ENCODE measurements at regions not wholly inside any gene's neighbourhood (a gene's known extent, or its start where the extent isn't known, plus 50 kb on each side); places are given as distances from the start of the nearest gene placed in this dataset.

DNA sequence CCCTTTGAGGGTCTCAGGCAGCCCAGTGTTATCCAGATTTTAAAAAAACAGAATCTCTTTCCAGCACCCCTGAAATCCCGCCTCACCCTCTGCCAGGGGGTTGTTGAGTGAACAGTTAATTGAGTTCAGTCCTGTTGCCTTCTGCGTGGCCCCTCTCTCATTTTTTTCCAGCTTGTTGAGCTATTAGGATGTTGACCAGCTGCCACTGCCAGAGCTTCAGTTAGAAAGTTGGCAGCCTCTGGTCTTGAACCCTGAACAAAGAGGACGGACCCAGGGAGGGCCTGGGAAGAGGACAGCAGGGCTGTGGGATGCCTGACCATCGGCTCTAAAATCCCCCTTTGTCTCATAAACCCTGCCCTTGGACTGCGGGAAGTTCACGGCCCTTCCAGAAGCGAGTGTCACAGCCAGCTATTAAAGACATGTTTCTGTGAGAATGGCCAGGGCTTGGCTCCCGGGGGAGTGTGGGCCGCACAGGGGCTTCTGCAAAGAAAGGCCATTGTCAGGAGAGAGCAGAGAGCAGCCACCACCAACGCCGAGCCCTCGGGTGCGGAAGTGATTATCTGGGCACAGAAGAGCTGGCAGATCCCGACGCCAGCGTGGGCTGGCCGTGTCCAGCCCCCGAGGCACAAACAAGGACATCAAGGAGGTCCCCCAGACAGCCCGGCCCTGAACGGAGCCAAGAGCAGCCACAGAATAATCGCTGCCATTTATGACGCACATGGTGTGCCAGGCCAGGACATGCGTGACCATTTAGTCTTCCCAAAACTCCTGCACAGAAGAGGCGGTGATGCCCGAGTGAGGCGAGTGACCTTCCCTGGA is 189.0 kb downstream of the ANKRD60 start:
- no peak overlapping the region for H3K9ac ChIP-seq (ENCODE audit: low read length)
- peaks cover 29% of the 10 kb centered on the region for H3K27me3 ChIP-seq (ENCODE audit: low read depth, low read length)
- TF ChIP-seq, protein P1, sequence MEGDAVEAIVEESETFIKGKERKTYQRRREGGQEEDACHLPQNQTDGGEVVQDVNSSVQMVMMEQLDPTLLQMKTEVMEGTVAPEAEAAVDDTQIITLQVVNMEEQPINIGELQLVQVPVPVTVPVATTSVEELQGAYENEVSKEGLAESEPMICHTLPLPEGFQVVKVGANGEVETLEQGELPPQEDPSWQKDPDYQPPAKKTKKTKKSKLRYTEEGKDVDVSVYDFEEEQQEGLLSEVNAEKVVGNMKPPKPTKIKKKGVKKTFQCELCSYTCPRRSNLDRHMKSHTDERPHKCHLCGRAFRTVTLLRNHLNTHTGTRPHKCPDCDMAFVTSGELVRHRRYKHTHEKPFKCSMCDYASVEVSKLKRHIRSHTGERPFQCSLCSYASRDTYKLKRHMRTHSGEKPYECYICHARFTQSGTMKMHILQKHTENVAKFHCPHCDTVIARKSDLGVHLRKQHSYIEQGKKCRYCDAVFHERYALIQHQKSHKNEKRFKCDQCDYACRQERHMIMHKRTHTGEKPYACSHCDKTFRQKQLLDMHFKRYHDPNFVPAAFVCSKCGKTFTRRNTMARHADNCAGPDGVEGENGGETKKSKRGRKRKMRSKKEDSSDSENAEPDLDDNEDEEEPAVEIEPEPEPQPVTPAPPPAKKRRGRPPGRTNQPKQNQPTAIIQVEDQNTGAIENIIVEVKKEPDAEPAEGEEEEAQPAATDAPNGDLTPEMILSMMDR (IDR thresholded peaks at IDR 0.05; ENCODE audit: low read depth, low read length) = no peak
- no peak for TF ChIP-seq EZH2phosphoT487 (IDR thresholded peaks at IDR 0.05; ENCODE audit: low read depth)
- no peak overlapping the region for H2AFZ ChIP-seq (ENCODE audit: low read depth, low read length)
- H4K20me1 ChIP-seq (ENCODE audit: insufficient read depth, low read length) = no peaks in the 10 kb centered on the region
- no peaks in the 10 kb centered on the region for H3K79me2 ChIP-seq (ENCODE audit: low read length)
- H3K4me2 ChIP-seq (ENCODE audit: low read length) = no peak overlapping the region
- peaks cover 7% of the 10 kb centered on the region; the same call in 1 of the 2 replicates for H3K4me1 ChIP-seq (ENCODE audit: low read length)
- H3K9me3 ChIP-seq (ENCODE audit: insufficient read depth, low read length) = no peaks in the 10 kb centered on the region
- no peaks in the 10 kb centered on the region for H3K36me3 ChIP-seq (replicated peaks; ENCODE audit: low read depth, low read length)
- no peak overlapping the region for H3K4me3 ChIP-seq (ENCODE audit: low read length)
- H3K27ac ChIP-seq (ENCODE audit: low read length) = no peak overlapping the region

- TF ChIP-seq, protein P1 (IDR thresholded peaks at IDR 0.05; ENCODE audit: low read depth, low read length) = no peak
- no peak for TF ChIP-seq EZH2phosphoT487 (IDR thresholded peaks at IDR 0.05; ENCODE audit: low read depth)
- H3K9me3 ChIP-seq (ENCODE audit: insufficient read depth, low read length) = no peaks in the 10 kb centered on the region
- H3K9ac ChIP-seq (ENCODE audit: low read length) = no peak overlapping the region
- peaks cover 37% of the 10 kb centered on the region for H3K27me3 ChIP-seq (ENCODE audit: low read depth, low read length)
- H3K4me3 ChIP-seq (ENCODE audit: low read length) = no peak overlapping the region
- H2AFZ ChIP-seq (ENCODE audit: low read depth, low read length) = no peak overlapping the region
- H3K4me2 ChIP-seq (ENCODE audit: low read length) = no peak overlapping the region
- peaks cover 7% of the 10 kb centered on the region; the same call in 1 of the 2 replicates for H3K4me1 ChIP-seq (ENCODE audit: low read length)
- H3K27ac ChIP-seq (ENCODE audit: low read length) = no peak overlapping the region
- H4K20me1 ChIP-seq (ENCODE audit: insufficient read depth, low read length) = no peaks in the 10 kb centered on the region
- H3K79me2 ChIP-seq (ENCODE audit: low read length) = no peaks in the 10 kb centered on the region
- no peaks in the 10 kb centered on the region for H3K36me3 ChIP-seq (replicated peaks; ENCODE audit: low read depth, low read length)
These were observed 190.3 kb downstream of the ANKRD60 start for GRCh38 chr20:58038123-58038654.

GRCh38 chr20:58037631-58038030 is 190.8 kb downstream of the ANKRD60 start:
- Histone ChIP-seq H3K4me3 (ENCODE audit: low read length) (no peak overlapping the region), H3K4me2 (ENCODE audit: low read length) (no peak overlapping the region), H3K9me3 (ENCODE audit: insufficient read depth, low read length) (no peaks in the 10 kb centered on the region), H3K4me1 (ENCODE audit: low read length) (peaks cover under 1% of the 10 kb centered on the region; the same call in 1 of the 2 replicates), H3K36me3 (replicated peaks; ENCODE audit: low read depth, low read length) (no peaks in the 10 kb centered on the region), H2AFZ (ENCODE audit: low read depth, low read length) (no peak overlapping the region), H3K79me2 (ENCODE audit: low read length) (no peaks in the 10 kb centered on the region), H3K27me3 (ENCODE audit: low read depth, low read length) (peaks cover 42% of the 10 kb centered on the region), H4K20me1 (ENCODE audit: insufficient read depth, low read length) (no peaks in the 10 kb centered on the region), H3K27ac (ENCODE audit: low read length) (no peak overlapping the region), H3K9ac (ENCODE audit: low read length) (no peak overlapping the region)
- no peak for TF ChIP-seq EZH2phosphoT487 (IDR thresholded peaks at IDR 0.05; ENCODE audit: low read depth)
- TF ChIP-seq, protein P1 (IDR thresholded peaks at IDR 0.05; ENCODE audit: low read depth, low read length) = no peak

DNA sequence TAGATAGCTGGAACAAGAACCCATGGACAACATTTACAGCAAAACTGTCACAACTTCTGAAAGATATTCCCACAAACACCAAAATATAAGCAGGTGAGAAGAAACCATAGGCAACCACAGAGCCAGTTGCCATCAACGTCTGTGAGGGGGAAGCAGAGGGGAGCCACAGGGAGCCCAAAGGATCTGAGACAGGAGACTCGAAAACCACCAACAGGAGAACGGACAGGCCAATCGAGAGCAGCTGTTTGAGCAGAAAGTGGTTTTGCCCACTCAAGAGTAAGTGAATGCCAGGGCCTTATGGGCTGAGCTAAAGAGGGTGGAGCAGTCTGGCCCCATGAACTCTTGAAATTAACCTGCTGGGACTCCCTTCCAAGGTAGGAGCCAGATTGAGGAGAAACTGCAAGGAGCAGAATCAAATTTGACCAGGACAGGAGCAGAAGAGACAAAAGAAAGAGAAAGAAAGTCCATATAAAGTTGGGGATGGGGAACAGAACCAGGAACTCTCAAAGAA is 195.4 kb downstream of the ANKRD60 start:
- Histone ChIP-seq H3K4me3 (ENCODE audit: low read length) (no peak overlapping the region), H3K27ac (ENCODE audit: low read length) (no peak overlapping the region), H2AFZ (ENCODE audit: low read depth, low read length) (no peak overlapping the region), H3K36me3 (replicated peaks; ENCODE audit: low read depth, low read length) (no peaks in the 10 kb centered on the region), H4K20me1 (ENCODE audit: insufficient read depth, low read length) (0 out of 2 replicates have a peak, but pooled peaks cover 3% of the 10 kb centered on the region), H3K4me2 (ENCODE audit: low read length) (no peak overlapping the region), H3K27me3 (ENCODE audit: low read depth, low read length) (peaks cover 55% of the 10 kb centered on the region), H3K9ac (ENCODE audit: low read length) (no peak overlapping the region), H3K79me2 (ENCODE audit: low read length) (no peaks in the 10 kb centered on the region), H3K4me1 (ENCODE audit: low read length) (no peaks in the 10 kb centered on the region), H3K9me3 (ENCODE audit: insufficient read depth, low read length) (no peaks in the 10 kb centered on the region)
- TF ChIP-seq EZH2phosphoT487 (IDR thresholded peaks at IDR 0.05; ENCODE audit: low read depth) = no peak
- TF ChIP-seq, protein P1 (IDR thresholded peaks at IDR 0.05; ENCODE audit: low read depth, low read length) = no peak
